ENCODE measurements at regions not wholly inside any gene's neighbourhood (a gene's known extent, or its start where the extent isn't known, plus 50 kb on each side); places are given as distances from the start of the nearest gene placed in this dataset.
"Not testable (repeated sequence)": the region's sequence is repeated elsewhere in the genome, so short reads cannot be mapped to it uniquely, and the experiment has no call there.

DNA sequence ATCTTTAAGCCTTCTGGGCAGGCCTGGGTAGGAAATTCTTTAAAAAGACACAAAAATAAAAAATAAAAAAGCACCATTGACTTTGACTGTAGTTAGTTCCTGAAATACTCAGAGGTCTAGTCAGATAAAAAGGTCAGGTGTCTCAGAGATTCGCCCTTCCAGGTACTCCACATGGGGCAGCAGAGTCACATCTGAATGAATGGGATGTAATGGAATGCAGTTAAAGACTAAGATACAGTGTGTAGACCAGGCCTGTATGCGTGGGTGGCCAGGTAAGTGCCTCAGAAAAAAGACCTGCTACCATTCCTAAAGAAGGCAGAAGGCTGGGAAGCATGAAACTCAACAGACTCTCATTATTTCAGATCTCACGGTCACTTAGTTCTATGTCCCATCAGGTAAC, 68.6 kb upstream of the SEM1 start:
- no peaks in the 10 kb centered on the region for H3K36me3 ChIP-seq
- ATAC-seq (no peak), FAIRE-seq (no peak), DNase-seq (no peak)
- intact Hi-C loops (cut with DNase I) = no loop called here
- no peak overlapping the region for H3K27ac ChIP-seq
- no peak overlapping the region for H3K4me3 ChIP-seq
- 54 to 60% methylated on average over 3 of the region's 3 CpGs for WGBS, 2 donors
- H3K27me3 ChIP-seq = no peaks in the 10 kb centered on the region
- no peaks in the 10 kb centered on the region for H3K4me1 ChIP-seq
- H3K9me3 ChIP-seq = no peaks in the 10 kb centered on the region
- TF ChIP-seq, protein P1, sequence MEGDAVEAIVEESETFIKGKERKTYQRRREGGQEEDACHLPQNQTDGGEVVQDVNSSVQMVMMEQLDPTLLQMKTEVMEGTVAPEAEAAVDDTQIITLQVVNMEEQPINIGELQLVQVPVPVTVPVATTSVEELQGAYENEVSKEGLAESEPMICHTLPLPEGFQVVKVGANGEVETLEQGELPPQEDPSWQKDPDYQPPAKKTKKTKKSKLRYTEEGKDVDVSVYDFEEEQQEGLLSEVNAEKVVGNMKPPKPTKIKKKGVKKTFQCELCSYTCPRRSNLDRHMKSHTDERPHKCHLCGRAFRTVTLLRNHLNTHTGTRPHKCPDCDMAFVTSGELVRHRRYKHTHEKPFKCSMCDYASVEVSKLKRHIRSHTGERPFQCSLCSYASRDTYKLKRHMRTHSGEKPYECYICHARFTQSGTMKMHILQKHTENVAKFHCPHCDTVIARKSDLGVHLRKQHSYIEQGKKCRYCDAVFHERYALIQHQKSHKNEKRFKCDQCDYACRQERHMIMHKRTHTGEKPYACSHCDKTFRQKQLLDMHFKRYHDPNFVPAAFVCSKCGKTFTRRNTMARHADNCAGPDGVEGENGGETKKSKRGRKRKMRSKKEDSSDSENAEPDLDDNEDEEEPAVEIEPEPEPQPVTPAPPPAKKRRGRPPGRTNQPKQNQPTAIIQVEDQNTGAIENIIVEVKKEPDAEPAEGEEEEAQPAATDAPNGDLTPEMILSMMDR (IDR thresholded peaks at IDR 0.05) = no peak

- FAIRE-seq = no peak
- TF ChIP-seq, protein P1 (IDR thresholded peaks at IDR 0.05) = no peak
- no peak overlapping the region for H3K4me3 ChIP-seq
Measured at GRCh38 chr7:96781919-96782318, 72.3 kb upstream of the SEM1 start.

GRCh38 chr7:96782686-96783298, 73.1 kb upstream of the SEM1 start:
- H3K27ac ChIP-seq; H3K27me3 ChIP-seq; H3K36me3 ChIP-seq; H3K4me3 ChIP-seq; DNase-seq; H3K4me1 ChIP-seq; FAIRE-seq; H3K9me3 ChIP-seq; ATAC-seq; intact Hi-C loops (cut with DNase I): not testable (repeated sequence)
- WGBS, 2 donors = 62 to 70% methylated on average over 7 of the region's 7 CpGs

More at GRCh38 chr7:96781919-96782318, 72.3 kb upstream of the SEM1 start:
- Histone ChIP-seq H3K9me3 (no peaks in the 10 kb centered on the region), H3K27ac (no peak overlapping the region), H3K36me3 (no peaks in the 10 kb centered on the region), H3K4me1 (no peaks in the 10 kb centered on the region), H3K27me3 (no peaks in the 10 kb centered on the region)
- DNase-seq (no peak), ATAC-seq (no peak)
- intact Hi-C loops (cut with DNase I) = no loop called here

GRCh38 chr7:96784597-96784996, 75.0 kb upstream of the SEM1 start:
- no peak for ATAC-seq
- no peaks in the 10 kb centered on the region for H3K9me3 ChIP-seq
- no peaks in the 10 kb centered on the region for H3K36me3 ChIP-seq
- TF ChIP-seq, protein P1 (IDR thresholded peaks at IDR 0.05) = no peak
- WGBS, 2 donors = 52 to 72% methylated on average over 1 of the region's 1 CpG
- DNase-seq = no peak
- no peaks in the 10 kb centered on the region for H3K27me3 ChIP-seq
- no peak overlapping the region for H3K27ac ChIP-seq
- no peak for FAIRE-seq
- no peaks in the 10 kb centered on the region for H3K4me1 ChIP-seq
- no peak overlapping the region for H3K4me3 ChIP-seq
- intact Hi-C loops (cut with DNase I) = no loop called here

- no peaks in the 10 kb centered on the region for H3K4me1 ChIP-seq
- peak in 1 of 4 donors; percentile 23 for ATAC-seq
- intact Hi-C loops (cut with DNase I) = no loop called here
- no peaks in the 10 kb centered on the region for H3K36me3 ChIP-seq
- TF ChIP-seq, protein P1 (IDR thresholded peaks at IDR 0.05) = no peak
- no peaks in the 10 kb centered on the region for H3K9me3 ChIP-seq
- H3K27ac ChIP-seq = no peak overlapping the region
- WGBS, 2 donors = 44 to 49% methylated on average over 15 of the region's 15 CpGs
- no peak for FAIRE-seq
- no peak overlapping the region for H3K4me3 ChIP-seq
- H3K27me3 ChIP-seq = no peaks in the 10 kb centered on the region
- no peak for DNase-seq
Measured at GRCh38 chr7:96786261-96786997, 76.8 kb upstream of the SEM1 start.
